GM12878 (cell line): ENCODE measurements at regions not wholly inside any gene's neighbourhood (a gene's known extent, or its start where the extent isn't known, plus 50 kb on each side); places are given as distances from the start of the nearest gene placed in this dataset.

Experiments used
- ATAC-seq: fragments of 200-7000 bp; cut with Tn5 transposase; 3 replicates; pipeline ENCODE4 v1.9.1; 2020; ENCODE audit warnings: mild to moderate bottlenecking, moderate library complexity
- BruUV-seq: library from RNA; stranded (reverse); fragments of 400-500 nt; replicated peaks from 2 replicates; lab custom pipeline; 2021; lab: Mats Ljungman, UMichigan
- CTCF ChIA-PET: fragments of 300-600 bp; sonication (Branson Sonifier 250); formaldehyde crosslinking; extraction: SDS; loops from one replicate; lab custom pipeline; 2021; ENCODE audit warnings: inconsistent platforms; lab: Yijun Ruan, JAX
- POLR2A ChIA-PET: fragments of 350-600 bp; formaldehyde crosslinking; extraction: SDS; loops from one replicate; lab custom pipeline; 2021; ENCODE audit warnings: inconsistent platforms; lab: Charles Lee
- RAD21 ChIA-PET: fragments of 300-600 bp; sonication (Branson Sonifier 250); formaldehyde crosslinking; loops from one replicate; lab custom pipeline; 2023; ENCODE audit warnings: antibody characterized with exemption; ENCODE audit not compliant: unreplicated experiment; lab: Charles Lee
- SMC1A ChIA-PET: fragments of 300-600 bp; sonication (Branson Sonifier 250); formaldehyde crosslinking; loops from one replicate; lab custom pipeline; 2023; ENCODE audit not compliant: unreplicated experiment, uncharacterized antibody; lab: Charles Lee
- DNase-seq: peaks from one replicate; pipeline ENCODE4 v3.0.0-alpha.2; 2011; ENCODE audit warnings: low read depth, low spot score
- FAIRE-seq: peaks from 3 replicates; lab custom pipeline; 2011; peaks lifted over from hg19 to GRCh38; lab: Jason Lieb, UNC
- H2AFZ ChIP-seq: 2 replicates; pipeline ENCODE4 v1.6.0; 2011; ENCODE audit warnings: low read depth, low read length, control low read depth; ENCODE audit not compliant: control insufficient read depth
- H3K27ac ChIP-seq: 2 replicates; pipeline ENCODE4 v1.5.1; 2011; ENCODE audit warnings: control low read depth; ENCODE audit not compliant: control insufficient read depth, insufficient read depth
- H3K27me3 ChIP-seq, 2 experiments: replicated peaks in 1 of 2; 2 replicates each; pipeline versions ENCODE4 v1.6.0 to v1.6.1; 2011; ENCODE audit warnings: low read length in 1 of 2; ENCODE audit not compliant: control insufficient read depth in 2 of 2, insufficient read depth in 2 of 2
- H3K36me3 ChIP-seq, 2 experiments: 2 replicates each; pipeline ENCODE4 v1.5.1; 2011; ENCODE audit warnings: low read length in 1 of 2; ENCODE audit not compliant: control insufficient read depth in 2 of 2, insufficient read depth in 2 of 2
- H3K4me1 ChIP-seq: 2 replicates; pipeline ENCODE4 v1.6.1; 2011; ENCODE audit warnings: mild to moderate bottlenecking, low read length, moderate library complexity, mixed read lengths; ENCODE audit not compliant: control insufficient read depth, insufficient read depth
- H3K4me2 ChIP-seq: 2 replicates; pipeline ENCODE4 v1.6.0; 2011; ENCODE audit warnings: control low read depth; ENCODE audit not compliant: control insufficient read depth, insufficient read depth
- H3K4me3 ChIP-seq: fragments of 200-600 bp; sonication (generic); 2 replicates; pipeline ENCODE4 v1.5.1; 2016
- H3K79me2 ChIP-seq: 2 replicates; pipeline ENCODE4 v1.6.0; 2011; ENCODE audit warnings: low read length; ENCODE audit not compliant: control insufficient read depth, insufficient read depth
- H3K9ac ChIP-seq: 2 replicates; pipeline ENCODE4 v1.8.0; 2011; ENCODE audit warnings: low read length, control low read depth, mixed read lengths; ENCODE audit not compliant: control insufficient read depth, insufficient read depth
- H3K9me3 ChIP-seq: replicated peaks from 3 replicates; pipeline ENCODE4 v1.5.1; 2011; ENCODE audit warnings: mild to moderate bottlenecking, low read length; ENCODE audit not compliant: control insufficient read depth, insufficient read depth
- H4K20me1 ChIP-seq: 2 replicates; pipeline ENCODE4 v1.6.0; 2011; ENCODE audit not compliant: control insufficient read depth, insufficient read depth
- BCL11A ChIP-seq: IDR thresholded peaks from 2 replicates; pipeline ENCODE4 v1.6.1; 2011; ENCODE audit warnings: low read depth, low read length
- CEBPZ ChIP-seq: fragments of 150-350 bp; IDR thresholded peaks from 2 replicates; pipeline ENCODE4 v1.6.1; 2016; ENCODE audit warnings: low read depth, low read length
- E2F4 ChIP-seq: IDR thresholded peaks from 2 replicates; pipeline ENCODE4 v1.6.1; 2012; ENCODE audit warnings: low read depth, low read length, improper control_type of control experiment
- EED ChIP-seq: sonication (generic); IDR thresholded peaks from 2 replicates; pipeline ENCODE4 v1.6.1; 2016; ENCODE audit warnings: antibody characterized with exemption, low read depth
- HCFC1 ChIP-seq: fragments of 150-350 bp; IDR thresholded peaks from 2 replicates; pipeline ENCODE4 v1.6.1; 2014; ENCODE audit warnings: low read length
- IRF3 ChIP-seq: fragments of 450-650 bp; IDR thresholded peaks from 2 replicates; pipeline ENCODE4 v1.6.1; 2014; ENCODE audit warnings: mild to moderate bottlenecking
- NFYB ChIP-seq: IDR thresholded peaks from 2 replicates; pipeline ENCODE4 v1.6.1; 2011; ENCODE audit warnings: low read depth, mild to moderate bottlenecking, low read length, improper control_type of control experiment, moderate library complexity; ENCODE audit not compliant: insufficient read depth
- PBX3 ChIP-seq: IDR thresholded peaks from 2 replicates; pipeline ENCODE4 v1.6.1; 2011; ENCODE audit warnings: mild to moderate bottlenecking, low read depth, low read length, moderate library complexity; ENCODE audit not compliant: insufficient replicate concordance
- REST ChIP-seq: IDR thresholded peaks from 2 replicates; pipeline ENCODE4 v1.6.1; 2012; ENCODE audit warnings: mild to moderate bottlenecking, low read depth, low read length
- SIN3A ChIP-seq: IDR thresholded peaks from 2 replicates; pipeline ENCODE4 v1.6.1; 2012; ENCODE audit warnings: low read depth, low read length, improper control_type of control experiment
- SREBF1 ChIP-seq: IDR thresholded peaks from 2 replicates; pipeline ENCODE4 v1.6.1; 2012; ENCODE audit warnings: mild to moderate bottlenecking, low read length
- SUPT20H ChIP-seq: IDR thresholded peaks from 2 replicates; pipeline ENCODE4 v1.6.1; 2011; ENCODE audit warnings: low read depth, mild to moderate bottlenecking, low read length, moderate library complexity, borderline replicate concordance; ENCODE audit not compliant: control insufficient read depth
- WGBS: methylation state at CpG from one replicate; pipeline ENCODE4 v1.1.6; 2016; ENCODE audit warnings: low lambda C conversion rate; ENCODE audit not compliant: insufficient replicate concordance, insufficient coverage; ENCODE audit errors: missing lambda C conversion rate; 5-methylcytosine and 5-hydroxymethylcytosine counted together
- in situ Hi-C: fragments of 300-500 bp; cut with MboI; formaldehyde crosslinking; loops from 9 replicates; pipeline ENCODE4 v1.14.3; 2018; ENCODE audit warnings: mixed read lengths
- intact Hi-C: fragments of 100-400 bp; cut with micrococcal nuclease; formaldehyde crosslinking; loops from one replicate; pipeline ENCODE4 v1.14.2; 2022; ENCODE audit not compliant: unreplicated experiment

GRCh38 chr22:48244388-48245195 is 1482.1 kb downstream of the TBC1D22A start:
- H3K36me3 ChIP-seq, result no peaks in the 10 kb centered on the region
- POLR2A ChIA-PET, result no interaction called here
- intact Hi-C loops, result no loop called here
- no peak overlapping the region for H3K9ac ChIP-seq
- FAIRE-seq (no peak), ATAC-seq (no peak), DNase-seq (no peak)
- H3K4me3 ChIP-seq, result no peak overlapping the region
- no peaks in the 10 kb centered on the region for H3K79me2 ChIP-seq
- BruUV-seq, result no TSS peak
- no peaks in the 10 kb centered on the region; the same call in 2 of the 3 replicates for H3K9me3 ChIP-seq
- CTCF ChIA-PET, result no interaction called here
- in situ Hi-C loops, result no loop called here
- no peak overlapping the region for H3K4me2 ChIP-seq
- no peak overlapping the region for H2AFZ ChIP-seq
- H3K27ac ChIP-seq, result no peak overlapping the region
- SMC1A ChIA-PET, result no interaction called here
- H3K4me1 ChIP-seq, result no peaks in the 10 kb centered on the region
- RAD21 ChIA-PET, result no interaction called here
- 57% methylated on average over 33 of the region's 33 CpGs for WGBS
- H4K20me1 ChIP-seq, result no peaks in the 10 kb centered on the region
- no peaks in the 10 kb centered on the region; a peak in 2 of 4 replicates for H3K27me3 ChIP-seq
- TF ChIP-seq SIN3A (no peak), CEBPZ (no peak), IRF3 (no peak), E2F4 (no peak), SUPT20H (no peak), SREBF1 (no peak), PBX3 (no peak), BCL11A (no peak), REST (no peak), NFYB (no peak), HCFC1 (no peak), EED (no peak)
